Adrenal gland (tissue), 9 donors: ENCODE measurements at regions not wholly inside any gene's neighbourhood (a gene's known extent, or its start where the extent isn't known, plus 50 kb on each side); places are given as distances from the start of the nearest gene placed in this dataset.

ENCODE experiments used
- DNase-seq, 7 donors: peaks; one replicate each; pipeline ENCODE4 v3.0.0-alpha.2; 2019 to 2020
- H3K27ac ChIP-seq, 5 donors: fragments of 200-600 bp; sonication (generic) in 4 of 5; 1 replicate in 3 of 5; 2 replicates in 2 of 5; pipeline versions ENCODE4 v1.5.1 to v1.8.0; 2016 to 2020; ENCODE audit warnings: mild to moderate bottlenecking in 1 of 5
- H3K27me3 ChIP-seq: fragments of 200-600 bp; 2 replicates; pipeline ENCODE4 v1.8.0; 2021
- H3K36me3 ChIP-seq, 2 donors: fragments of 200-600 bp; replicated peaks in 1 of 2; 1 replicate in 1 of 2; 2 replicates in 1 of 2; pipeline versions ENCODE4 v1.5.1 to v1.8.0; 2018 to 2022
- H3K4me1 ChIP-seq, 2 donors: fragments of 200-600 bp; replicated peaks in 1 of 2; 1 replicate in 1 of 2; 2 replicates in 1 of 2; pipeline versions ENCODE4 v1.5.1 to v1.8.0; 2018 to 2021
- H3K4me3 ChIP-seq, 4 donors: fragments of 200-600 bp; sonication (generic) in 3 of 4; one replicate each; pipeline ENCODE4 v1.5.1; 2016 to 2018
- H3K9me3 ChIP-seq, 3 donors: fragments of 200-600 bp; sonication (generic) in 1 of 3; replicated peaks in 1 of 3; 1 replicate in 2 of 3; 2 replicates in 1 of 3; pipeline versions ENCODE4 v1.5.1 to v1.8.0; 2016 to 2021
- CTCF ChIP-seq, 6 experiments: fragments of 450-650 bp in 4 of 6; fragments of 200-600 bp in 2 of 6; sonication (generic) in 1 of 6; IDR thresholded peaks; 1 replicate in 5 of 6; 2 replicates in 1 of 6; pipeline versions ENCODE4 v1.5.1 to v1.8.0; 2016 to 2021; ENCODE audit warnings: antibody characterized with exemption in 6 of 6, mild to moderate bottlenecking in 2 of 6, moderate library complexity in 1 of 6
- POLR2A ChIP-seq, 2 donors: fragments of 450-650 bp; IDR thresholded peaks; one replicate each; pipeline ENCODE4 v1.6.1; 2017; ENCODE audit warnings: antibody characterized with exemption in 2 of 2, mild to moderate bottlenecking in 2 of 2, moderate library complexity in 1 of 2
- WGBS, 4 donors: extraction: QIAGEN DNeasy Blood & Tissue Kit in 2 of 4; methylation state at CpG; one replicate each; pipeline versions ENCODE4 v1.1.5 to v1.1.7; 2013 to 2017; 5-methylcytosine and 5-hydroxymethylcytosine counted together
- intact Hi-C, 2 donors: fragments of 100-400 bp; cut with DNase I; formaldehyde crosslinking; loops; one replicate each; pipeline versions ENCODE4 v1.14.1 to v1.15.0; 2022 to 2023
- donor health status: healthy with polysubstance abuse.
- donor health status: Bipolar disorder and iron deficiency.
- donor health status: DM: yes; HTN: yes; CAD: no.
- donor health status: DM: no; HTN: no; CAD: no.
- donor health status: DM: no; HTN: no; CAD: no.

- 58 to 62% (median 59%) methylated on average over 9 of the region's 9 CpGs for WGBS, 4 donors
- intact Hi-C loops = loop anchor here in 1 of 2 donors (5.0 kb wide), 1 partner anchor 633 kb away; no protein-coding TSS in a partner anchor
Measured at GRCh38 chr15:98444138-98444537, 204.2 kb upstream of the IGF1R start.

GRCh38 chr15:98445315-98445714 is 203.0 kb upstream of the IGF1R start:
- no peak overlapping the region for H3K27ac ChIP-seq
- H3K36me3 ChIP-seq = no peaks in the 10 kb centered on the region
- H3K4me1 ChIP-seq = no peaks in the 10 kb centered on the region
- H3K4me3 ChIP-seq = no peak overlapping the region
- no peaks in the 10 kb centered on the region for H3K27me3 ChIP-seq
- DNase-seq = peak in 1 of 7 donors; percentile 31
- H3K9me3 ChIP-seq = no peaks in the 10 kb centered on the region
- intact Hi-C loops = no loop called here
- no peak for TF ChIP-seq POLR2A (IDR thresholded peaks at IDR 0.05)
- no peak for TF ChIP-seq CTCF (IDR thresholded peaks at IDR 0.05)
- 78 to 87% (median 81%) methylated on average over 11 of the region's 11 CpGs for WGBS, 4 donors

More at GRCh38 chr15:98444138-98444537, 204.2 kb upstream of the IGF1R start:
- DNase-seq = no peak
- Histone ChIP-seq H3K4me3 (no peak overlapping the region), H3K27me3 (no peaks in the 10 kb centered on the region), H3K9me3 (no peaks in the 10 kb centered on the region), H3K4me1 (no peaks in the 10 kb centered on the region), H3K36me3 (no peaks in the 10 kb centered on the region), H3K27ac (no peak overlapping the region)
- TF ChIP-seq CTCF (IDR thresholded peaks at IDR 0.05) = no peak
- TF ChIP-seq POLR2A (IDR thresholded peaks at IDR 0.05) = no peak

DNA sequence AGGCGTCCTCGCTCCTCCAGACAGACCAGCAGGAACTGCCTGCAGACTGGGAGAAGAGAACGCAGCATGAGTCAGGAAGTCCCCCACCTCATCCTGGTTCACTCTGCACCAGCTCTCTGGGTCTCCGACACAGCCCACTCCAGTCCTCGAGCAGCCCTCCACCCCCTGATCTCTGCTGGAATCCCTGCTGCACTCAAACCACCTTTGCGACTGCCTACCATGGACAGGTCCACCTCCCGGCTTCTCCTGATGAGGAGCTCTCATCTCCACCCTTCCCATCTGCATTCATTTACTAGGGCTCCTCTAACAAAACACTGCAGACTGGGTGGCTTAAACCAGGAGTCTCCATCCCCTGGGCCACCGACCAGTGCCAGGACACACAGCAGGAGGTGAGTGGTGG is 202.3 kb upstream of the IGF1R start:
- TF ChIP-seq CTCF (IDR thresholded peaks at IDR 0.05) (no peak), POLR2A (IDR thresholded peaks at IDR 0.05) (no peak)
- Histone ChIP-seq H3K4me3 (no peak overlapping the region), H3K27ac (no peak overlapping the region), H3K27me3 (no peaks in the 10 kb centered on the region), H3K9me3 (no peaks in the 10 kb centered on the region), H3K36me3 (no peaks in the 10 kb centered on the region), H3K4me1 (no peaks in the 10 kb centered on the region)
- WGBS, 4 donors = 80 to 98% (median 87%) methylated on average over 5 to 8 of the region's 8 CpGs
- DNase-seq = no peak
- intact Hi-C loops = no loop called here

- Histone ChIP-seq H3K27me3 (no peaks in the 10 kb centered on the region), H3K36me3 (no peaks in the 10 kb centered on the region), H3K4me1 (no peaks in the 10 kb centered on the region), H3K27ac (no peak overlapping the region), H3K9me3 (no peaks in the 10 kb centered on the region), H3K4me3 (no peak overlapping the region)
- intact Hi-C loops = no loop called here
- WGBS, 4 donors = 72 to 77% (median 74%) methylated on average over 8 of the region's 8 CpGs
- DNase-seq = no peak
- TF ChIP-seq CTCF (IDR thresholded peaks at IDR 0.05) = no peak
- no peak for TF ChIP-seq POLR2A (IDR thresholded peaks at IDR 0.05)
Measured at GRCh38 chr15:98447069-98447468, 201.3 kb upstream of the IGF1R start.
